Ishikawa (cell line): ENCODE measurements at regions not wholly inside any gene's neighbourhood (a gene's known extent, or its start where the extent isn't known, plus 50 kb on each side); places are given as distances from the start of the nearest gene placed in this dataset.

Experiments used
- CREB1 ChIP-seq: IDR thresholded peaks from 2 replicates; pipeline ENCODE4 v1.6.1; 2012; ENCODE audit warnings: low read depth
- EP300 ChIP-seq: IDR thresholded peaks from 2 replicates; pipeline ENCODE4 v1.6.1; 2012; ENCODE audit warnings: borderline replicate concordance
- RAD21 ChIP-seq: IDR thresholded peaks from 2 replicates; pipeline ENCODE4 v1.6.1; 2012; ENCODE audit warnings: low read depth
- TCF12 ChIP-seq: IDR thresholded peaks from 2 replicates; pipeline ENCODE4 v1.6.1; 2012; ENCODE audit warnings: low read depth
- TF ChIP-seq, protein P1 (sequence below): IDR thresholded peaks from 2 replicates; pipeline ENCODE4 v1.6.1; 2012; ENCODE audit warnings: low read depth, mild to moderate bottlenecking
- TF ChIP-seq, protein P2 (sequence below): IDR thresholded peaks from 2 replicates; pipeline ENCODE4 v1.6.1; 2012

DNA sequence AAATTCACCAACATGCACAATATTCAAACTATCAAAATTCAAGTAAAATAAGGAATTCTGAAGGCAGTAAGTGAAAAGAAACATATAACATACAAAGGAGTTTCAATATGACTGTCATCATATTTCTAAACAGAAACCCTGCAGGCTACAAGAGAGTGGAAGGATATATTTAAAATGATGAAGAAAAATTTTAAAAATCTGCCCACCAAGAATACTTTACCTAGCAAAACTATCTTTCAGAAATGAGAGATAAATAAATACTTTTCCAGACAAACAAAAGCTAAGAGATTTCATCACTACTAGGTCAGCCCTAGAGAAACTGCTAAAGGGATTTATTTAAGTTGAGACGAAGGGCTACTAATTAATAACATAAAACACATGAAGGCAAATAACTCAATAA, 73.8 kb upstream of the MANEA start:
- no peak for TF ChIP-seq RAD21
- TF ChIP-seq, protein P1, sequence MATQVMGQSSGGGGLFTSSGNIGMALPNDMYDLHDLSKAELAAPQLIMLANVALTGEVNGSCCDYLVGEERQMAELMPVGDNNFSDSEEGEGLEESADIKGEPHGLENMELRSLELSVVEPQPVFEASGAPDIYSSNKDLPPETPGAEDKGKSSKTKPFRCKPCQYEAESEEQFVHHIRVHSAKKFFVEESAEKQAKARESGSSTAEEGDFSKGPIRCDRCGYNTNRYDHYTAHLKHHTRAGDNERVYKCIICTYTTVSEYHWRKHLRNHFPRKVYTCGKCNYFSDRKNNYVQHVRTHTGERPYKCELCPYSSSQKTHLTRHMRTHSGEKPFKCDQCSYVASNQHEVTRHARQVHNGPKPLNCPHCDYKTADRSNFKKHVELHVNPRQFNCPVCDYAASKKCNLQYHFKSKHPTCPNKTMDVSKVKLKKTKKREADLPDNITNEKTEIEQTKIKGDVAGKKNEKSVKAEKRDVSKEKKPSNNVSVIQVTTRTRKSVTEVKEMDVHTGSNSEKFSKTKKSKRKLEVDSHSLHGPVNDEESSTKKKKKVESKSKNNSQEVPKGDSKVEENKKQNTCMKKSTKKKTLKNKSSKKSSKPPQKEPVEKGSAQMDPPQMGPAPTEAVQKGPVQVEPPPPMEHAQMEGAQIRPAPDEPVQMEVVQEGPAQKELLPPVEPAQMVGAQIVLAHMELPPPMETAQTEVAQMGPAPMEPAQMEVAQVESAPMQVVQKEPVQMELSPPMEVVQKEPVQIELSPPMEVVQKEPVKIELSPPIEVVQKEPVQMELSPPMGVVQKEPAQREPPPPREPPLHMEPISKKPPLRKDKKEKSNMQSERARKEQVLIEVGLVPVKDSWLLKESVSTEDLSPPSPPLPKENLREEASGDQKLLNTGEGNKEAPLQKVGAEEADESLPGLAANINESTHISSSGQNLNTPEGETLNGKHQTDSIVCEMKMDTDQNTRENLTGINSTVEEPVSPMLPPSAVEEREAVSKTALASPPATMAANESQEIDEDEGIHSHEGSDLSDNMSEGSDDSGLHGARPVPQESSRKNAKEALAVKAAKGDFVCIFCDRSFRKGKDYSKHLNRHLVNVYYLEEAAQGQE, result no peak
- no peak for TF ChIP-seq CREB1
- TF ChIP-seq, protein P2, sequence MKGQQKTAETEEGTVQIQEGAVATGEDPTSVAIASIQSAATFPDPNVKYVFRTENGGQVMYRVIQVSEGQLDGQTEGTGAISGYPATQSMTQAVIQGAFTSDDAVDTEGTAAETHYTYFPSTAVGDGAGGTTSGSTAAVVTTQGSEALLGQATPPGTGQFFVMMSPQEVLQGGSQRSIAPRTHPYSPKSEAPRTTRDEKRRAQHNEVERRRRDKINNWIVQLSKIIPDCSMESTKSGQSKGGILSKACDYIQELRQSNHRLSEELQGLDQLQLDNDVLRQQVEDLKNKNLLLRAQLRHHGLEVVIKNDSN, result no peak
- TF ChIP-seq TCF12, result no peak
- no peak for TF ChIP-seq EP300
